IMR-90 (cell line): ENCODE measurements at regions not wholly inside any gene's neighbourhood (a gene's known extent, or its start where the extent isn't known, plus 50 kb on each side); places are given as distances from the start of the nearest gene placed in this dataset.

ENCODE experiments used
- BHLHE40 ChIP-seq: fragments of 150-350 bp; IDR thresholded peaks from 2 replicates; pipeline ENCODE4 v1.6.1; 2016; ENCODE audit warnings: mild to moderate bottlenecking, low read depth, low read length
- CEBPB ChIP-seq: IDR thresholded peaks from 2 replicates; pipeline ENCODE4 v1.6.1; 2012; ENCODE audit warnings: low read depth, low read length, improper control_type of control experiment
- CTCF ChIP-seq: conservative IDR thresholded peaks from 2 replicates; pipeline ENCODE4 v1.5.1; 2012; ENCODE audit warnings: mild to moderate bottlenecking, low read depth, low read length, improper control_type of control experiment
- FOS ChIP-seq: fragments of 150-350 bp; IDR thresholded peaks from 2 replicates; pipeline ENCODE4 v1.6.1; 2016; ENCODE audit warnings: low read depth, low read length
- MAFK ChIP-seq: IDR thresholded peaks from 2 replicates; pipeline ENCODE4 v1.6.1; 2012; ENCODE audit warnings: low read depth, low read length, improper control_type of control experiment
- NFE2L2 ChIP-seq: fragments of 150-350 bp; IDR thresholded peaks from 2 replicates; pipeline ENCODE4 v1.6.1; 2016; ENCODE audit warnings: low read depth, mild to moderate bottlenecking, low read length
- POLR2A ChIP-seq: IDR thresholded peaks from 2 replicates; pipeline ENCODE4 v1.6.1; 2012; ENCODE audit warnings: mild to moderate bottlenecking, low read depth, low read length
- RAD21 ChIP-seq: IDR thresholded peaks from 2 replicates; pipeline ENCODE4 v1.6.1; 2012; ENCODE audit warnings: low read length, improper control_type of control experiment
- RCOR1 ChIP-seq: IDR thresholded peaks from 2 replicates; pipeline ENCODE4 v1.6.1; 2012; ENCODE audit warnings: mild to moderate bottlenecking, low read length, improper control_type of control experiment; ENCODE audit not compliant: insufficient replicate concordance
- RFX5 ChIP-seq: IDR thresholded peaks from 2 replicates; pipeline ENCODE4 v1.8.0; 2012; ENCODE audit warnings: low read depth, mild to moderate bottlenecking, low read length, moderate library complexity
- SMC3 ChIP-seq: fragments of 150-350 bp; IDR thresholded peaks from 2 replicates; pipeline ENCODE4 v1.6.1; 2016; ENCODE audit warnings: low read depth, mild to moderate bottlenecking, antibody characterized with exemption, low read length, moderate library complexity
- USF2 ChIP-seq: fragments of 150-350 bp; IDR thresholded peaks from 2 replicates; pipeline ENCODE4 v1.6.1; 2017; ENCODE audit warnings: mild to moderate bottlenecking, antibody characterized with exemption, low read length, low read depth

GRCh38 chr10:37490266-37490665 is 364.9 kb downstream of the ANKRD30A start:
- no peak for TF ChIP-seq RFX5
- TF ChIP-seq SMC3: no peak
- TF ChIP-seq CTCF: no peak
- no peak for TF ChIP-seq POLR2A
- no peak for TF ChIP-seq RAD21
- no peak for TF ChIP-seq CEBPB
- TF ChIP-seq NFE2L2: no peak
- no peak for TF ChIP-seq USF2
- TF ChIP-seq MAFK: no peak
- no peak for TF ChIP-seq RCOR1
- no peak for TF ChIP-seq BHLHE40
- TF ChIP-seq FOS: no peak
